ENCODE measurements at regions not wholly inside any gene's neighbourhood (a gene's known extent, or its start where the extent isn't known, plus 50 kb on each side); places are given as distances from the start of the nearest gene placed in this dataset.

DNA sequence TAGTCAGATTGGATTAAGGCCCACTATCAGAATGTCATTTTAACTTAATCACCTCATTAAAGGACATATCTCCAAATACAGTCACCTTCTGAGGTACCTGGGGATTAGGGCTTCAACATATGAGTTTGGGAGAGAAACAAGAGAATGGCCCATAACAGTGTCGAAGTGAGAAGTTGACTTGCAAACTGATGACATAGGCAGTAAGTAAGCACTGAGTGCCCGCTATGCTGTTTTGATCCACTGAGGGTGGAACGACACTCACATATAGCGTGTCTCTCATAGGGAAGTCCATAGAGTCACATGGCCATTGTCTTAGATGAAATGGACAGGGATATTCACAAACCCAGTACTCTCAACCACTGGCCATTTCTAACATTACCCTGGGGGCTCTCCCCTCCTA is 264.2 kb downstream of the SAMD5 start:
- no peak for TF ChIP-seq POLR2A (IDR thresholded peaks at IDR 0.05)
- TF ChIP-seq, protein P1, sequence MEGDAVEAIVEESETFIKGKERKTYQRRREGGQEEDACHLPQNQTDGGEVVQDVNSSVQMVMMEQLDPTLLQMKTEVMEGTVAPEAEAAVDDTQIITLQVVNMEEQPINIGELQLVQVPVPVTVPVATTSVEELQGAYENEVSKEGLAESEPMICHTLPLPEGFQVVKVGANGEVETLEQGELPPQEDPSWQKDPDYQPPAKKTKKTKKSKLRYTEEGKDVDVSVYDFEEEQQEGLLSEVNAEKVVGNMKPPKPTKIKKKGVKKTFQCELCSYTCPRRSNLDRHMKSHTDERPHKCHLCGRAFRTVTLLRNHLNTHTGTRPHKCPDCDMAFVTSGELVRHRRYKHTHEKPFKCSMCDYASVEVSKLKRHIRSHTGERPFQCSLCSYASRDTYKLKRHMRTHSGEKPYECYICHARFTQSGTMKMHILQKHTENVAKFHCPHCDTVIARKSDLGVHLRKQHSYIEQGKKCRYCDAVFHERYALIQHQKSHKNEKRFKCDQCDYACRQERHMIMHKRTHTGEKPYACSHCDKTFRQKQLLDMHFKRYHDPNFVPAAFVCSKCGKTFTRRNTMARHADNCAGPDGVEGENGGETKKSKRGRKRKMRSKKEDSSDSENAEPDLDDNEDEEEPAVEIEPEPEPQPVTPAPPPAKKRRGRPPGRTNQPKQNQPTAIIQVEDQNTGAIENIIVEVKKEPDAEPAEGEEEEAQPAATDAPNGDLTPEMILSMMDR (IDR thresholded peaks at IDR 0.05) = no peak

Measured in body of pancreas (tissue), 4 donors.